ENCODE measurements at regions not wholly inside any gene's neighbourhood (a gene's known extent, or its start where the extent isn't known, plus 50 kb on each side); places are given as distances from the start of the nearest gene placed in this dataset.

GRCh38 chr5:125551797-125552196 is 805.4 kb upstream of the ZNF608 start:
- no peak for TF ChIP-seq CTCF (IDR thresholded peaks at IDR 0.05)
- DNase-seq (ENCODE audit: low spot score), result no peak
- no peak for ATAC-seq (ENCODE audit: low FRiP score)

GRCh38 chr5:125552486-125552885 is 806.0 kb upstream of the ZNF608 start:
- TF ChIP-seq CTCF (IDR thresholded peaks at IDR 0.05), result no peak

GRCh38 chr5:125554355-125554754 is 807.9 kb upstream of the ZNF608 start:
- ATAC-seq (ENCODE audit: low FRiP score) (no peak), DNase-seq (ENCODE audit: low spot score) (no peak)
- no peak for TF ChIP-seq CTCF (IDR thresholded peaks at IDR 0.05)

More at GRCh38 chr5:125552486-125552885, 806.0 kb upstream of the ZNF608 start:
- ATAC-seq (ENCODE audit: low FRiP score) (no peak), DNase-seq (ENCODE audit: low spot score) (no peak)

GRCh38 chr5:125555591-125555990 is 809.2 kb upstream of the ZNF608 start:
- DNase-seq (ENCODE audit: low spot score) (no peak), ATAC-seq (ENCODE audit: low FRiP score) (no peak)
- no peak for TF ChIP-seq CTCF (IDR thresholded peaks at IDR 0.05)

- ATAC-seq (ENCODE audit: low FRiP score), result no peak
- no peak for DNase-seq (ENCODE audit: low spot score)
- no peak for TF ChIP-seq CTCF (IDR thresholded peaks at IDR 0.05)
Observed at GRCh38 chr5:125558016-125558415, 811.6 kb upstream of the ZNF608 start.

- ATAC-seq (ENCODE audit: low FRiP score) (no peak), DNase-seq (ENCODE audit: low spot score) (no peak)
- no peak for TF ChIP-seq CTCF (IDR thresholded peaks at IDR 0.05)
Observed at GRCh38 chr5:125558466-125558865, 812.0 kb upstream of the ZNF608 start.

GRCh38 chr5:125559296-125559695 is 812.9 kb upstream of the ZNF608 start:
- DNase-seq (ENCODE audit: low spot score), result no peak
- TF ChIP-seq CTCF (IDR thresholded peaks at IDR 0.05), result no peak
- peak; percentile 98 for ATAC-seq (ENCODE audit: low FRiP score)

Measured in omental fat pad (tissue), 3 donors.